ENCODE measurements at regions not wholly inside any gene's neighbourhood (a gene's known extent, or its start where the extent isn't known, plus 50 kb on each side); places are given as distances from the start of the nearest gene placed in this dataset.
"Not testable (repeated sequence)": the region's sequence is repeated elsewhere in the genome, so short reads cannot be mapped to it uniquely, and the experiment has no call there.

- DNase-seq: no peak
These were observed 115.0 kb upstream of the TBL1X start for GRCh38 chrX:9349572-9350494.

DNA sequence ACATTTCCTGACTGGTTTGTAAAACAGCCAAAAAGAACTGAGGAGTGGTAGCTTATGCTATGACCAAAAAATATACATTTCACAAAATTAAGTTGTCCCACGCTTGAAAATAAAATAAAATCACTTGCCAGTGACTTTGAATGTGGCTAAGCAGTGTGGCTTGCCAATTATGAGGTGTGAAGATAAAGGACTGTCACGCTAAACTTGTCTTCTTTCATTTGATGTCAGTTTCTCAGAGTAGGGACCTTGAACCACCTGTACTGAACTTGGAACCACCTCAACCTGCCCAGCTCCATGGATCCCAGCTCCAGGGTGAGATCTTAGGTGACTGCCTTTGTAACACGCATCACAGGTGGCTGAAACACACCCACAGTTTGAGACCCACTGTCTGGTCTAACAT, 113.7 kb upstream of the TBL1X start:
- no peak for DNase-seq

- DNase-seq: no peak
These were observed 112.6 kb upstream of the TBL1X start for GRCh38 chrX:9352243-9352642.

- DNase-seq: peak; percentile 49 to 55
These were observed 112.0 kb upstream of the TBL1X start for GRCh38 chrX:9352694-9353411.

- DNase-seq: no peak
These were observed 109.9 kb upstream of the TBL1X start for GRCh38 chrX:9354918-9355317.

DNA sequence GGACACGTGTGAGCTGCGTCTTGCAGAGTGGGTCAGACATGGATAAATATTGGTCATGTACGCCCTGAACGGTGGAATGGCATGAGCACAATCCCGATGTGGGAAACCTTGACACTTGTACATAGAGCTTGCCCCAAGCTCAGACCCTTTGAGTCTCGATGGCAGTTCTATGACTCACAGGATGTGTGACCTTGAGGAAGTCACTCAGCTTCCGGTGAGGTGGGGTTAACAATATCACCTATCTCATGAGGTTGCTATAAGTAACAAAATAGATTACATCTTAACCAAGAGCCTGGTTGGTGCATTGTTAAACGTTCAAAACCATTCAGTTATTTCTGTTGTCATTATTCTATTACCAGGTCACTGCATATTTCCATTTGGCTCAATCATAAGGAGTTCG, 109.1 kb upstream of the TBL1X start:
- no peak for DNase-seq

DNA sequence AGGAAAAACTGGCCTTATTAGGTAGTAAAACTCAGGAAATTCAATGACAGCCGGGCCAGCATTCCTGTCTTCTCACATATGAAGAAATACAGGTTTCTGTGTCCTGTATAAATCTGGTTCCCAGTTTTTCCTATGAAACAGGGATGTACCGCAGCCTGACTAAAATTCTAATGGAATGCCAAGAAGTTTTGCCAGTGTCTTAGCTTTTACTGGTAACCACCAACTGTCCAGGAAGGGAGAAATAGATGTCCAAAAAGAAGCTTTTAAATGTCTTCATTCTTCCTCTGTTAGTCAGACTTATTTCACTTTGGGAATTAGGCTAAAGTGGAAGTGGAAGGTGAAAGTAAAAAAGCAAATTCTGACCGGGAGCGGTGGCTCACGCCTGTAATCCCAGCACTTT, 108.0 kb upstream of the TBL1X start:
- no peak for DNase-seq

GRCh38 chrX:9357518-9358114, 107.2 kb upstream of the TBL1X start:
- no peak for DNase-seq

DNA sequence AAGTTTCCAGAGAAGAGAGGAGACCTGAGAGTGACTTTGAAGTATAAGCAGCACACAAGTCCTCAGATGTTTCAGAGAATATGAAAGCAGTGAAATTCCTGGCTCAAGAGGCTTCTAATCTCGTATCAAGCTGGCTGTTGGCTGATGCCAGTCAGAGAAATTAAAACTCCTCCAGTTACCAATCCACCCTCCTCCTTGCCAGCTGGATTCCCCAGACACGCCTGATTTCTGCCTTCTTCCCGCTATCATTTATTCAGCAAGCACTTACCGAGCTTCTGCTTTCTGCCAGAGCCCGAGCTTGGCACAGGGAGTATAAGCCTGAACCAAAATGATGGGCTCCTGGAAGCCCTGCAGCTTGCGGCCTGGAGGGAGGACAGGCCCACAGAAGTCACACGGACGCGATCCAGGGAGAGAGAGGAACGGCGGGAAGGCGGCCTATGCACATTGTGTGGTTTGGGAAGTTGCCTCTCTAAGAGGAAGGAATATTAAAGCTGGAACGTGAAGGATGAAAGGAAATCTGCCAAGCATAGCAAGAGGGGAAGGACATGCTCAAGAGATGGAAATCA, 102.4 kb upstream of the TBL1X start:
- no peak for DNase-seq

GRCh38 chrX:9367421-9367820, 97.4 kb upstream of the TBL1X start:
- no peak for DNase-seq

GRCh38 chrX:9368262-9368661, 96.6 kb upstream of the TBL1X start:
- DNase-seq: no peak

GRCh38 chrX:9369802-9370291, 95.0 kb upstream of the TBL1X start:
- no peak for DNase-seq

- DNase-seq: peak; percentile 32 to 39
These were observed 94.0 kb upstream of the TBL1X start for GRCh38 chrX:9370893-9371292.

DNA sequence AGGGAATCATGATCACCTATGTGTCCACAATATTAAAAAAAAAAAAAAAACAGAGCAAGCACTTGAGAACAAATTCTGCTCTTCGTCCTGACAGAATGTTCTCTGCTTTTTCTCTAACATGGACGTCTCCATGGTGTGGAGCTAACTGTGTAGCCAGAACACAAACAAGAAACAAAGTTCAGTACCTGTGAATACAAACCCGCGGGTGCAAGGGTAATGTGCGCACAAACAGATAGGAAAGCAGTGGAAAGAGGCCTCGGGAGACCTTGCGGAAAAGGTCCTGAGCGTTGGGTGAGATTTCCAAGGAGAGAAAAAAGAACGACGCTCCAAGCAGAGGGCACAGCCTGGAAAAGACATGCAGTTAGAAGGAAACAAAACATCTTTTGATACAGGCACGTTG, 92.0 kb upstream of the TBL1X start:
- DNase-seq: no peak

DNA sequence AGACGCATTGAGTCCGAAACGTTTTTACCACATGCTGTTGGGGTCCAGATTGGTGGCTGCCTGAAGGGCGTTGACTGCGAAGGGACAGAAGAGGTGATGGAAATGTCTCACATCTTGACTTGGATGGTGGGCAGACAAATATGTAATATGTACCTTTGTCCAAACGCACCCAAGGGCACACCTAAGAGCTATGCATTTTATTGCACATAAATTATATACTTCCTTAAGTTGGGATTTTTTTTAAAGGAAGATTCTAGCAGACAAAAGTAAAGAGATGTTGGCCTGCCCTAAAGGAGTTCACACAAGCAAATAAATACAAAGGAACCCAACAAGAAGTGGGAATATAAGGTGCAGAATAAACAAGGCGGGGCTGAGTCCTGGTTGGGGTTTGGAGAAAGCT, 91.1 kb upstream of the TBL1X start:
- no peak for DNase-seq

GRCh38 chrX:9374555-9374954, 90.3 kb upstream of the TBL1X start:
- DNase-seq: no peak

GRCh38 chrX:9376111-9376510, 88.7 kb upstream of the TBL1X start:
- peak; percentile 43 for DNase-seq

DNA sequence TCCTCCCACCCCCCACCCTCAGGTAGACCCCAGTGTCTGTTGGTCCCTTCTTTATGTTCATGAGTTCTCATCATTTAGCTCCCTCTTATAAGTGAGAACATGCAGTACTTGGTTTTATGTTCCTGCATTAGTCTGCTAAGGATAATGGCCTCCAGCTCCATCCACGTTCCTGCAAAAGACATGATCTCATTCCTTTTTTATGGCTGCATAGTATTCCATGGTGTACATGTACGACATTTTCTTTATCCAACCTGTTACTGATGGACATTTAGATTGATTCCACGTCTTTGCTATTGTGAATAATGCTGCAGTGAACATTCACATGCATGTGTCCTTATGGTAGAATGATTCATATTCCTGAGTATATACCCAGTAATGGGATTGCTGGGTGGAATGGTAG, 87.6 kb upstream of the TBL1X start:
- not testable (repeated sequence) for DNase-seq

GRCh38 chrX:9378980-9379696, 85.7 kb upstream of the TBL1X start:
- peak; percentile 54 to 58 for DNase-seq

DNA sequence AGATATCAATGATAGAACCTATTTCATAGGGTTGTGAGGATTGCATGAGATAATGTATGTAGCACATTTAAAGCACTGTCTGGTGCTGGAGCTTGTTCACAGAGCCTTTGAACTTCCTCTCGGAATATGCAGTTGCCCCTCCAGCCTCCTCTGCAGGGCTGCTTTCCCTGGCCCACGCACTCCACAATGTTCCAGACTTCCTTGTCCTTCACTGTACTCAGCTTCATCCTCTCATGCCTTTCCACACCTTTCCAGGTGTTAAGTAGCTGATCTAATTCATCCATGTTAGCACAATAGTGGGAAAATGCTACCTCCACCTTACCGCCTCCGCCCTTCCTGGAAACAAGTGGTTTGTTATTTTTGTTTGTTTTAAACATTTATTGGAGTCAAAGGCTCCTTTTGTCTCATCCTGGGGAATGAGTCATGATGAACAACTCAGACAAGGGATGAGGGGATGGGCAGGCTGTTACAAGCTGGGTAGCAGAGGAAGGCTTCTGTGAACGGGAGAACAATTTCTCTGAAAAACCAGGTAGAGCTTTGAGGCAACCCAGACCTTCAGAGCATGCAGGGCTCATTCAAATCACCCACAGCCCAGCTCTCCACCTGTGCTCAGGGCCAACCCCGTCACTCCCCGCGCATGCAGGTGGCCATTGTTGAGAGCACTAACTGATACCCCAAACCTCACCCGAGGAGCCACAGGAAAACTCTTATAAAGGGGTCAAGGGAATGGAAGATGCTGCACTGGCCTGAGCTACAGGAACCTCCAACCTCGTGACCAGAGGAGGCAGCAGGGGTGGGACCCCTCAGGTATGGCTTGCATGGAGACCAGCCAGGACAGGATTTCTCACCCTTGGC, 84.9 kb upstream of the TBL1X start:
- DNase-seq: no peak

GRCh38 chrX:9383655-9384054, 81.2 kb upstream of the TBL1X start:
- DNase-seq: no peak

- DNase-seq: no peak
These were observed 76.4 kb upstream of the TBL1X start for GRCh38 chrX:9388450-9388849.

Measured in inflammatory macrophage treated with lipopolysaccharide for 1 hour (primary cell).